ENCODE measurements at regions not wholly inside any gene's neighbourhood (a gene's known extent, or its start where the extent isn't known, plus 50 kb on each side); places are given as distances from the start of the nearest gene placed in this dataset.

- H3K4me3 ChIP-seq (ENCODE audit: low read depth, poor library complexity, severe bottlenecking), result no peak overlapping the region
- TF ChIP-seq POLR2A (IDR thresholded peaks at IDR 0.05), result no peak
- TF ChIP-seq CTCF (IDR thresholded peaks at IDR 0.05), result no peak
- intact Hi-C loops (cut with DNase I; ENCODE audit: low total_unique reads), result no loop called here
- DNase-seq (ENCODE audit: low spot score in 2 of 2), result no peak
- WGBS, 2 donors, result 53 to 65% methylated on average over 8 of the region's 8 CpGs
Measured at GRCh38 chr16:11474617-11475291, 112.0 kb downstream of the LITAF start.

GRCh38 chr16:11475896-11476630 lies 110.7 kb downstream of the LITAF start:
- TF ChIP-seq CTCF (IDR thresholded peaks at IDR 0.05), result no peak
- intact Hi-C loops (cut with DNase I; ENCODE audit: low total_unique reads), result no loop called here
- 71 to 86% methylated on average over 8 of the region's 8 CpGs for WGBS, 2 donors
- H3K4me3 ChIP-seq (ENCODE audit: low read depth, poor library complexity, severe bottlenecking), result no peak overlapping the region
- DNase-seq (ENCODE audit: low spot score in 2 of 2), result no peak

GRCh38 chr16:11476676-11477075 lies 110.0 kb downstream of the LITAF start:
- intact Hi-C loops (cut with DNase I; ENCODE audit: low total_unique reads), result no loop called here
- no peak for DNase-seq (ENCODE audit: low spot score in 2 of 2)
- H3K4me3 ChIP-seq (ENCODE audit: low read depth, poor library complexity, severe bottlenecking), result no peak overlapping the region
- 95 to 96% methylated on average over 12 to 14 of the region's 14 CpGs for WGBS, 2 donors
- TF ChIP-seq POLR2A (IDR thresholded peaks at IDR 0.05), result no peak
- no peak for TF ChIP-seq CTCF (IDR thresholded peaks at IDR 0.05)

DNA sequence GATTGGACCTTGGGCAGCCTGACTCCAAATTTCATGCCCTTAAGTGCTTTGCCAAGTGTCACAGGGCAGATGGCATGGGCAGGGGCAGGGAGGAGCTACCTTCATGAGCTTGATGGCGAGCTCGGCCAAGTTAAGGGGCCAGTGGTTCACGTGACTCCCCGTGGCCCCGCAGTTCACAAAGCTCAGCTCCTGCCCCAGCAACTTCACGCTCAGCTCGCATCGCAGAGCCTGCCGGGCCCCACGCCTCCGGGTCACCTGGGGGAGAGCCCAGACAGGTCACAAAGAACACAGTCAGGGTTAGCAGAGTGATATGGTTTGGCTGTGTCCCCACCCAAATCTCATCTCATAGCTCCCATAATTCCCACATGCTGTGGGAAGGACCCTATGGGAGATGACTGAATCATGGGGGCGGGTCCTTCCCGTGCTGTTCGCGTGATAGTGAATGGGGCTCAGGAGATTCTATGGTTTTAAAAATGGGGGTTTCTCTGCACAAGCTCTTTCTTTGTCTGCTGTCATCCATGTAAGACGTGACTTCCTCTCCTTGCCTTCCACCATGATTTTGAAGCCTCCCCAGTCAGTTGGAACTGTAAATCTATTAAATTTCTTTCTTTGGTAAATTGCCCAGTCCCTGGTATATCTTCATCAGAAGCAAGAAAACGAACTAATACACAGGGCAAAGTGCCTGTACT lies 108.1 kb downstream of the LITAF start:
- no peak for DNase-seq (ENCODE audit: low spot score in 2 of 2)
- intact Hi-C loops (cut with DNase I; ENCODE audit: low total_unique reads), result no loop called here
- 86 to 89% methylated on average over 17 of the region's 17 CpGs for WGBS, 2 donors
- TF ChIP-seq CTCF (IDR thresholded peaks at IDR 0.05) (no peak), POLR2A (IDR thresholded peaks at IDR 0.05) (no peak)
- no peak overlapping the region for H3K4me3 ChIP-seq (ENCODE audit: low read depth, poor library complexity, severe bottlenecking)

GRCh38 chr16:11479916-11480315 lies 106.8 kb downstream of the LITAF start:
- H3K4me3 ChIP-seq (ENCODE audit: low read depth, poor library complexity, severe bottlenecking), result no peak overlapping the region
- TF ChIP-seq CTCF (IDR thresholded peaks at IDR 0.05) (no peak), POLR2A (IDR thresholded peaks at IDR 0.05) (no peak)
- intact Hi-C loops (cut with DNase I; ENCODE audit: low total_unique reads), result no loop called here
- no peak for DNase-seq (ENCODE audit: low spot score in 2 of 2)
- WGBS, 2 donors, result 70 to 94% methylated on average over 4 of the region's 4 CpGs
